ENCODE measurements at regions not wholly inside any gene's neighbourhood (a gene's known extent, or its start where the extent isn't known, plus 50 kb on each side); places are given as distances from the start of the nearest gene placed in this dataset.

- DNase-seq (ENCODE audit: low read depth) = no peak
- no peak overlapping the region for H3K4me3 ChIP-seq (ENCODE audit: low read length)
- TF ChIP-seq, protein P1, sequence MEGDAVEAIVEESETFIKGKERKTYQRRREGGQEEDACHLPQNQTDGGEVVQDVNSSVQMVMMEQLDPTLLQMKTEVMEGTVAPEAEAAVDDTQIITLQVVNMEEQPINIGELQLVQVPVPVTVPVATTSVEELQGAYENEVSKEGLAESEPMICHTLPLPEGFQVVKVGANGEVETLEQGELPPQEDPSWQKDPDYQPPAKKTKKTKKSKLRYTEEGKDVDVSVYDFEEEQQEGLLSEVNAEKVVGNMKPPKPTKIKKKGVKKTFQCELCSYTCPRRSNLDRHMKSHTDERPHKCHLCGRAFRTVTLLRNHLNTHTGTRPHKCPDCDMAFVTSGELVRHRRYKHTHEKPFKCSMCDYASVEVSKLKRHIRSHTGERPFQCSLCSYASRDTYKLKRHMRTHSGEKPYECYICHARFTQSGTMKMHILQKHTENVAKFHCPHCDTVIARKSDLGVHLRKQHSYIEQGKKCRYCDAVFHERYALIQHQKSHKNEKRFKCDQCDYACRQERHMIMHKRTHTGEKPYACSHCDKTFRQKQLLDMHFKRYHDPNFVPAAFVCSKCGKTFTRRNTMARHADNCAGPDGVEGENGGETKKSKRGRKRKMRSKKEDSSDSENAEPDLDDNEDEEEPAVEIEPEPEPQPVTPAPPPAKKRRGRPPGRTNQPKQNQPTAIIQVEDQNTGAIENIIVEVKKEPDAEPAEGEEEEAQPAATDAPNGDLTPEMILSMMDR (conservative IDR thresholded peaks at IDR 0.05; ENCODE audit: low read length) = no peak
Measured at GRCh38 chr7:50872437-50872836, 89.7 kb upstream of the GRB10 start.

GRCh38 chr7:50869108-50869725 lies 86.5 kb upstream of the GRB10 start:
- H3K4me3 ChIP-seq (ENCODE audit: low read length) = no peak overlapping the region
- TF ChIP-seq, protein P1 (conservative IDR thresholded peaks at IDR 0.05; ENCODE audit: low read length) = no peak
- peak; percentile 68 for DNase-seq (ENCODE audit: low read depth)

- no peak for DNase-seq (ENCODE audit: low read depth)
- no peak overlapping the region for H3K4me3 ChIP-seq (ENCODE audit: low read length)
- TF ChIP-seq, protein P1 (conservative IDR thresholded peaks at IDR 0.05; ENCODE audit: low read length) = no peak
Measured at GRCh38 chr7:50868426-50869100, 85.9 kb upstream of the GRB10 start.

DNA sequence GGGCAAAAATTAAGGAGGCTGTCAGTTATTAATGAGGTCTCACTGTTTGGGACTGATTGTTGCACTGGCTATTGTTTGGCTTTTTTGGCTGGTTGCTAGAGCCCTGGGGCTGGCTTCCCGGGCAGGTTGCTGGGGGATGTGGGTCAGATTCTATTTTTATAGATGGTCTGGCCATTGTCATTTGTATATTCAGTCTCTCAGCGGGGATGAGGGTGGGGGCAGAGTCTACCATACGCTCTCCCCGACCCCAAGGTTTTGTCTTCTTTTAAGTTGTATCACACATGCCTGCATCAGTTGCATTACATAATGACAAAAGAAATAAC lies 84.3 kb upstream of the GRB10 start:
- no peak overlapping the region for H3K4me3 ChIP-seq (ENCODE audit: low read length)
- no peak for DNase-seq (ENCODE audit: low read depth)
- TF ChIP-seq, protein P1 (conservative IDR thresholded peaks at IDR 0.05; ENCODE audit: low read length) = no peak

- TF ChIP-seq, protein P1 (conservative IDR thresholded peaks at IDR 0.05; ENCODE audit: low read length) = no peak
- no peak overlapping the region for H3K4me3 ChIP-seq (ENCODE audit: low read length)
- no peak for DNase-seq (ENCODE audit: low read depth)
Measured at GRCh38 chr7:50866343-50867033, 83.8 kb upstream of the GRB10 start.

DNA sequence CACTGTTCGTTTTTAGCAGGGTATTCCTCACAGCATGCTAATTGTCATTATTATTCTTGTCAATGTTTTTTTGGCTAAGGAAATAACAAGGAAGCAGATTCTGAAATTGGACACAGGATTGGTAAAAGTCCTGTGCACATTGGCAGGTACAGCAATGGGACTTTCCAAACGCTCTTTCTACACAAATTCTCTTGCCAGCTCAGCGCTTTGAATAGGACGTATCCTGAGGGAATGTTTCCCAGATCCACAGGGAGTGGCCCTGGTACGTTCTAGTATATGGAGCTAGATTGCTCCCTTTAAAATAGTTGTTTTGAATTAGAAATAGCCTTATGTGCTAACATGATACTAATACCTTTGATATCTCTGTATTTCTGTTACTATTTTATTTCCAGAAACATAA lies 82.8 kb upstream of the GRB10 start:
- no peak for DNase-seq (ENCODE audit: low read depth)
- no peak overlapping the region for H3K4me3 ChIP-seq (ENCODE audit: low read length)
- TF ChIP-seq, protein P1 (conservative IDR thresholded peaks at IDR 0.05; ENCODE audit: low read length) = no peak

GRCh38 chr7:50864694-50865093 lies 82.0 kb upstream of the GRB10 start:
- no peak for DNase-seq (ENCODE audit: low read depth)
- TF ChIP-seq, protein P1 (conservative IDR thresholded peaks at IDR 0.05; ENCODE audit: low read length) = no peak

More at GRCh38 chr7:50864694-50865093, 82.0 kb upstream of the GRB10 start:
- no peak overlapping the region for H3K4me3 ChIP-seq (ENCODE audit: low read length)
